ENCODE measurements at regions not wholly inside any gene's neighbourhood (a gene's known extent, or its start where the extent isn't known, plus 50 kb on each side); places are given as distances from the start of the nearest gene placed in this dataset.

DNA sequence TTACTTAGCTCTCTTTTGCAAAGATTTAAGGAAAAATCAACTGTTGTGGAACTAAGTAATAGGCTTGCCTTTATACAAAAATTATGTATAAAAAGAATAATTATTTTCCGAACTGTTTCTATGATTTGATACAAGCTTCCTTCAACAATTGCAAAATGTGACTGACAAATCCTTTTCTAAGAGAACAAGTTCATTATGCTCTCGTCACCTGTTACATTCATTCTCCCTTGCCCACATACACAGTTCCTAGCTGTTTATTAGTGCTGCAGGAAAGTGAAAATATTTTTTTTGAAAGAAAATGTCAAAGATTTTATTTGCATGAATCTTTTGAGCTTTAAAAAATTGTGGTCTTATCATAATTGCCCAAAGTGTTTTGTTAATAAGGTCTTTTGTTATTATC, 466.2 kb downstream of the USP25 start:
- Histone ChIP-seq H3K27ac (peak overlapping the region; percentile 80), H3K9me3 (no peaks in the 10 kb centered on the region), H3K27me3 (no peaks in the 10 kb centered on the region), H3K4me1 (no peaks in the 10 kb centered on the region), H3K4me3 (peak overlapping the region; percentile 48), H3K36me3 (no peaks in the 10 kb centered on the region)
- TF ChIP-seq, protein P1, sequence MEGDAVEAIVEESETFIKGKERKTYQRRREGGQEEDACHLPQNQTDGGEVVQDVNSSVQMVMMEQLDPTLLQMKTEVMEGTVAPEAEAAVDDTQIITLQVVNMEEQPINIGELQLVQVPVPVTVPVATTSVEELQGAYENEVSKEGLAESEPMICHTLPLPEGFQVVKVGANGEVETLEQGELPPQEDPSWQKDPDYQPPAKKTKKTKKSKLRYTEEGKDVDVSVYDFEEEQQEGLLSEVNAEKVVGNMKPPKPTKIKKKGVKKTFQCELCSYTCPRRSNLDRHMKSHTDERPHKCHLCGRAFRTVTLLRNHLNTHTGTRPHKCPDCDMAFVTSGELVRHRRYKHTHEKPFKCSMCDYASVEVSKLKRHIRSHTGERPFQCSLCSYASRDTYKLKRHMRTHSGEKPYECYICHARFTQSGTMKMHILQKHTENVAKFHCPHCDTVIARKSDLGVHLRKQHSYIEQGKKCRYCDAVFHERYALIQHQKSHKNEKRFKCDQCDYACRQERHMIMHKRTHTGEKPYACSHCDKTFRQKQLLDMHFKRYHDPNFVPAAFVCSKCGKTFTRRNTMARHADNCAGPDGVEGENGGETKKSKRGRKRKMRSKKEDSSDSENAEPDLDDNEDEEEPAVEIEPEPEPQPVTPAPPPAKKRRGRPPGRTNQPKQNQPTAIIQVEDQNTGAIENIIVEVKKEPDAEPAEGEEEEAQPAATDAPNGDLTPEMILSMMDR (IDR thresholded peaks at IDR 0.05): no peak
- ATAC-seq (no peak), DNase-seq (no peak)
- intact Hi-C loops (cut with DNase I): no loop called here

DNA sequence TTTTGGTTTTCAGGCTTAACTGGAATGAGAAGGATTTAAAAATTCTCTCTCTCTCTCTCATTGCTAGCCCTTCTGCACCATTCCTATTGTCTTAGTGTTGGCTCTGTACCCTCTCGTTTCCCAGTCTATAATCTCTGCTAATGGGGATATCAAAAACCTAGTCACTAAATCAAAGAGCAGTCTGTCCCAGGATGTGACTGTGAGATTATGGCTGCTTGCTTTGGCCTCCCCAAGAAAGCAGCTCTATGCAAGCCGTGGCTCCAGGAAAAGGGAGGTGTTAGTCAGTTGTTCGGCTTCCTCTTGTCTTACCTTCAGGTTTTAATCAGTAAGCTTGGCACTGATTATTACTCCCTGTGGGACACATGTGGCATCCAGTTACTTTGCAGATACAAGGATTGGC, 468.8 kb downstream of the USP25 start:
- Histone ChIP-seq H3K27me3 (no peaks in the 10 kb centered on the region), H3K36me3 (no peaks in the 10 kb centered on the region), H3K4me3 (no peak overlapping the region), H3K9me3 (no peaks in the 10 kb centered on the region), H3K27ac (no peak overlapping the region), H3K4me1 (no peaks in the 10 kb centered on the region)
- no peak for DNase-seq
- no peak for ATAC-seq
- intact Hi-C loops (cut with DNase I): no loop called here
- TF ChIP-seq, protein P1 (IDR thresholded peaks at IDR 0.05): no peak

DNA sequence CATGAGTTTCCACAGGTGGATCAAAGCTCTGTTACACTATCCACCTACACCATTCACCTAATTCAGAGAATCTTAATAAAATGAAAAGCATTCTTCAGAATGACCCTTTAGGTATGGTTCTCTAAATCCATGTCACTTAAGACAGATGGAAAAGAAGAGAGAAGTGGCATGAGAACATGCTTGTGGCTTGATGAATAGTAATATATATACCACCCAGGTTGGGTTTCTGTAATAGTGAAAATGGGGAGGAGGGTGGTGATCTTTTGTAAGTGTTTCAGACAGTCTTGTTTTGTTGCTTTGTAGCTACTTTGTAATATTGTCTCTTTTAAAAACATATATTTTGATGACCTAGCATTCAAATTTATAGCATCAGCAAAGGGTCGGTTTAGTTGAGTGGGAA, 469.8 kb downstream of the USP25 start:
- no peaks in the 10 kb centered on the region for H3K4me1 ChIP-seq
- DNase-seq (no peak), ATAC-seq (no peak)
- TF ChIP-seq, protein P1 (IDR thresholded peaks at IDR 0.05): no peak
- no peak overlapping the region for H3K27ac ChIP-seq
- intact Hi-C loops (cut with DNase I): no loop called here
- H3K4me3 ChIP-seq: no peak overlapping the region
- H3K36me3 ChIP-seq: no peaks in the 10 kb centered on the region
- no peaks in the 10 kb centered on the region for H3K27me3 ChIP-seq
- no peaks in the 10 kb centered on the region for H3K9me3 ChIP-seq

DNA sequence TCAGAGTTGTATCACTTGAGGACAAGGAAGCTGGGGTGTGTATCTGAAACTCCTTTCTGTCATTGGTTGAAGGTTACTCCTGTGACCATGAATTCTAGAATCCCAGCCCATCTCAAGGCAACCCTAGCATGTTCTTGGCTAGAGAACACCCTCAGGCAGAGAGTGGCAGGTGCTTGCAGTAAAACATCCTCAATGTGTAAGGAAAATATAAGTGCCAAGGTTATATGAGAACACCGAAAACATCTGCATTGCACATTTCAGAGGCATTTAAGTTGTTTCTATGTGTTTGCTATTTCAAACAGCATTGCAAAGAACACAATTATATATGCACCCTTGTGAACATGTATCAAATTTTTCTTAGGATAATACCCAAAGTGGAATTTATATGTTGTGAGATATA, 471.9 kb downstream of the USP25 start:
- H3K27ac ChIP-seq: no peak overlapping the region
- TF ChIP-seq, protein P1 (IDR thresholded peaks at IDR 0.05): no peak
- no peak overlapping the region for H3K4me3 ChIP-seq
- no peak for DNase-seq
- no peaks in the 10 kb centered on the region for H3K4me1 ChIP-seq
- no peaks in the 10 kb centered on the region for H3K9me3 ChIP-seq
- H3K27me3 ChIP-seq: no peaks in the 10 kb centered on the region
- ATAC-seq: no peak
- intact Hi-C loops (cut with DNase I): no loop called here
- H3K36me3 ChIP-seq: no peaks in the 10 kb centered on the region

DNA sequence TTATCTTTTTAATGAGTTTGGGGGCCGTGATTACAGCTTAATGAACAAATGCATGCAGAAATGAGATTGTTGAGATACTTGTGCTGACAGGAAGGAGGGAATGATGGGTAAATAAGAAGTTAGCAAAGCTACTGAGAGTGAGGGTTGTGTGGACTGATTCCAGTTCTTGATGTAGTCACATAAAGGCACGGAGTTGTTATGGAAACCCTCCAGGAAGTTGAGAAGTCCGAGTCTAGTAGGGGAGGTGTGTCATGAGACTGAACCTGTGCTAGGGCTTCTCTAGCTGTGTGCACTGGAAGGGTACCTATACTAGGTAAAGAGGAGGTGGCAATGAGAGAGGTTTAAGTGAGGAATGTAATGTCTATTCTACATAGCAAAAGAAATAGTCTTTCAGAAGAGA, 475.7 kb downstream of the USP25 start:
- H3K27ac ChIP-seq: no peak overlapping the region
- DNase-seq: no peak
- TF ChIP-seq, protein P1 (IDR thresholded peaks at IDR 0.05): no peak
- no peak overlapping the region for H3K4me3 ChIP-seq
- H3K4me1 ChIP-seq: no peaks in the 10 kb centered on the region
- ATAC-seq: no peak
- no peaks in the 10 kb centered on the region for H3K27me3 ChIP-seq
- H3K36me3 ChIP-seq: no peaks in the 10 kb centered on the region
- H3K9me3 ChIP-seq: no peaks in the 10 kb centered on the region
- intact Hi-C loops (cut with DNase I): no loop called here
